ENCODE measurements at regions not wholly inside any gene's neighbourhood (a gene's known extent, or its start where the extent isn't known, plus 50 kb on each side); places are given as distances from the start of the nearest gene placed in this dataset.

DNA sequence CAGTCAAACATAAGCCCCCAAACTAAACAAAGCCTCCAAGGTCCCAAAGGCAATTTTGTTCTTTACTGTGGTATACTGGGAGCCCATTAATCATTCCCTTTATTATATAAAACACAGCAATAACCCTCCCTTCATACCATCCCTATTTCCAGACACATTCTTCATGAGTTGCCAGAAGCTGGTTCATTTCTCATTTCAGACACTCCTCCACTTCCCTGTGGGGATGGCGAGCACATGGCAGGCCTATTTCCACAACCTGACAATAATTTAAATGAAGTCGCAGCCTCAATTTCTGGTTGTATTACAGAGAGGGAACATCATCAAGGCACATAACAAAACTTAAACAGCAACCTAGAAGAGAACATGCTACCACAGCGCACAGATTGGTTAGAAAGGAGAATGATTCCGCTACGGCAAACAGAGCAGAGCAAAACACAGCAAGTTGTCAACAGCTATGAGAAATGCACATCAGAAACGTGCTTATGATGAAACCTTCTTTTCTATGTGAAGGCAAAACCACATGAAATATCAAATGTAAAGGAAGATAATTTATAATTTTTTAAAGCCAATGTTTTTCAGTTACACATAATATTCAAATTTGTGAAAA lies 63.3 kb upstream of the ARHGEF3 start:
- no peak for DNase-seq (ENCODE audit: low spot score)

- no peak for DNase-seq (ENCODE audit: low spot score)
Measured at GRCh38 chr3:56864090-56864489, 62.3 kb upstream of the ARHGEF3 start.

- DNase-seq (ENCODE audit: low spot score), result no peak
Measured at GRCh38 chr3:56862352-56863062, 60.8 kb upstream of the ARHGEF3 start.

DNA sequence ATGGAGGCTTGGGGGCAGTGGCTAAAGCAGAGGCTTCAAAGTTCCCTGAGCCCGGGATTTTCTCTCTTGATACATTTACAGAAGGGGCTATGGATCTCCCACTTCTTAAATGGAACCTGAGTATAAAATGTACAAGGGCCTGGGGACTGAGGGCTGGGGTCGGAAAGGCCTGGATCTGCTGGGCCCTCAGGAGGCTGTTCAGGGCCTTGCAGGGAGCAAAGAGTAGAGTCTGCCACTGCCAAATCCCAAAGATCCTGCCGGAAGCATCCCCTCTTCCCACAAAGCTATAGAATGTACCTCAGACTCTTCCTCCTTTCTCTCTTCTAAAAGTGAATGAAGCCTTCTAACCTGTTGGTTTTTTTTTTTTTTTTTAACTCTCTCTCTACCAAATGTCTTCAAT lies 59.8 kb upstream of the ARHGEF3 start:
- DNase-seq (ENCODE audit: low spot score), result no peak

DNA sequence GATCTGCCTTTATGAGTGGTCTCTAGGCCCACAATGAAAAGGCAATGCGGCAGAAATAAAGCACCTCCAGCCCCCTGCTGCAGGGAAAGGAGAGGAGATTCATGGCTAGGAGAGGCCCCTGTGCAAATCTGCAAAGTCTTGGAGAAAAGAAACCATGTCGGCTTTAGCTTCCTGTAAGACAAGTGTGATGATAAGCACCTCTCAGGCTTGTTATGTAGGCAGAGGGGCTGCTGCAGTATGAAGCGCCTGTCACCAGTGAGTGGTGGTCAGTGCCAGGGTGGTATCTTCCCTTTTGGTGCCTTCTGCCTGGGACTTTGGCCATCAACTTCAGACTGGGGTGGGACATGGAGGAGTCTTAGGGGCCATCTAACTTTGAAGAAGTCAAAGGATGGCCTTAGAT lies 59.2 kb upstream of the ARHGEF3 start:
- no peak for DNase-seq (ENCODE audit: low spot score)

DNA sequence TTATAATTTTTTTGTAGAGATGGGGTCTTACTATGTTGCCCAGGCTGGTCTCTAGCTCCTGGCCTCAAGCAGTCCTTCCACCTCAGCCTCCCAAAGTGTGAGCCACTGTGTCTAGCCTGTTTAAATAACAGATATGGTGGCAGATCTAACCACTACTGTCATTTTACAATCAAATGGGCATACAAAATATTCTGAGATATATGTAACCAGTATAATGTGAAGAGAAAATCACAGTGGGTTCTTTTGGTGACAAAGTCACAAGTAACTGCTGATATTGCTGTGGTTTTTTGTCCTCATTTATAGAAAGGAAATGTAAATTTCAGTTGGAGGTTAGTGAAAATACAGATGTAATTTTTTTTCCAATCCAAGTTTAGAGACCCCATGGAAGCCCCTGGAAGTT lies 58.6 kb upstream of the ARHGEF3 start:
- no peak for DNase-seq (ENCODE audit: low spot score)

DNA sequence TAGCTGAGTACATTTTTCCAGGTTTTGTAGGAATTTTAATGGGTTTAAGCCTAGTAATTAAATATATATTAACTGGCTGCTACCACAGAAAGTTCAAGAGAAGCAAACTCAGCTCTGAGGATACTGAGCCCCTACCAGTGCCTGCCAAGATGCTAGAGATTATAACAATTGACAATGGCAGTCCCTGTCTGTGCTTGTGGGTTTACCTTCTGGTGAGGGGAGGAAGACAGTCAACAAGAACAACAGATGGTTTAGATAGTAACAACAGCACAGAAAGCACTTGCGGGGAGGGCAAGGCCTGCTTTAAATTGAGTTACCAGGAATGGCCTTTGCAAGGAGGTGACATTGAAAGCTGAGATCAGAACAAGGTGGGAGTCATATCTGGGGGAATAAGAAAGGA lies 56.6 kb upstream of the ARHGEF3 start:
- DNase-seq (ENCODE audit: low spot score), result no peak

DNA sequence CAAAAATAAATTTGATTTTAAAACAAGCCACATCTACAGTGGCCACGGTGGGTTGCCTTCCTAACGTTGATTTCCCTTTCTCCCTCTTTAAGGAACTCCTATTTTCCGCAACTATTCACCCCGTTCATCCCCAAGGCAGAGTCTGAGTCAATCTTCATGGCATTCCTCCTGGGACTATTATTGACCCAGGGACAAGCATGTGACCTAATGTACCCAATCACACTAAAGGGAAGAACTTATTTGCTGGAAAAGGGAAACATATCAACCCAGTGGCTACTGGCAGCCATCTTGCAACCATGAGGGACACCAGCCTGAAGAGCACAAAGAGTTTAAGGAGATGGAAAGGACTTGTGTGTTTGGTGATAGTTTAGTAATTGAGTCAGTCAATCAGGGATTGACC lies 55.4 kb upstream of the ARHGEF3 start:
- DNase-seq (ENCODE audit: low spot score), result no peak

DNA sequence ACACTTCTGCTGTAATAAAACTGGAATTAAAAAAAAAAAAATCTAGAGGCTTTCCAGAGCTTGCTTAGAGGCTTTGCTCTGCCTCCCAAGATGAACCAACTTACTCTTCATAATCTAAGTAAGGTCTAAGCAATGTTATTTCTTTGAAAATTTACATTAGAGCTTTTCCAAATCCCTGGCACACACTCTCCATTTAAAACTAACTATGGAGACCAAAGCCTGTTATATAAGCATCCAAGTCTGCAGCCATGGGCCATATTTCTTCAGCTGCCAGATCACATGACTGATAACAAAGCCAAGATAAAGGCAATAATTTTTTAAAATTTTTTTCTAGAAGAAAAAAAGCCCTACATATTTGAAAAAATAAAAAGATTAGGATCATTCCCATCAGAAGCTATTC lies 55.0 kb upstream of the ARHGEF3 start:
- DNase-seq (ENCODE audit: low spot score), result no peak

GRCh38 chr3:56855856-56856512 lies 54.2 kb upstream of the ARHGEF3 start:
- peak; percentile 11 for DNase-seq (ENCODE audit: low spot score)

- no peak for DNase-seq (ENCODE audit: low spot score)
Measured at GRCh38 chr3:56854856-56855611, 53.3 kb upstream of the ARHGEF3 start.

GRCh38 chr3:56851966-56852884 lies 50.5 kb upstream of the ARHGEF3 start:
- DNase-seq (ENCODE audit: low spot score), result no peak
